ENCODE measurements at regions not wholly inside any gene's neighbourhood (a gene's known extent, or its start where the extent isn't known, plus 50 kb on each side); places are given as distances from the start of the nearest gene placed in this dataset.

DNA sequence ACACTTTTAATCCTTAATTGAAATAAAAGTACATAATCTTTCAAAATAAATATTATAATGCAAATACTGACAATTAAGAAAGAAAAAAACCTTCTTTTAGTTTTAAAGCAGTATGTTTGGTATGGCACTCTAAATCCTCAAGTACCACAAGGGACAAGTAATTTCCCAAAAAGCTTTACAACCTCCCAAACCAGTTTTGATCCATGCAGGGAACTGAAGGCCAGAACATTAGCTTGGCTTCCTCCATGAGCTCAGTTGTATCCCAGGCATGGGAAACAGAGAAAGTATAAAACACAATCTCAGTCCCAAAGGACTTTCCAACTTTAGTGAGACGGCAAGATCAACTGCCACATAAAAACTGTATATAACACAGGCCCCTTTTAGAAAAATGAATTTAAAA, 82.2 kb downstream of the ZNF330 start:
- no peaks in the 10 kb centered on the region for H4K20me1 ChIP-seq (ENCODE audit: insufficient read depth, low read length)
- H3K36me3 ChIP-seq (ENCODE audit: insufficient read depth, low read length), result no peaks in the 10 kb centered on the region
- H3K9me3 ChIP-seq (ENCODE audit: insufficient read depth, low read depth, low read length), result no peaks in the 10 kb centered on the region
- no peak overlapping the region for H3K4me3 ChIP-seq (ENCODE audit: insufficient read depth, low read depth, low read length)
- H3K4me1 Mint-ChIP-seq (ENCODE audit: low read depth, unreplicated experiment), result no peaks in the 10 kb centered on the region
- no peak overlapping the region for H3K27ac ChIP-seq (ENCODE audit: low read depth, low read length)
- peaks cover 2% of the 10 kb centered on the region for H3K27me3 Mint-ChIP-seq (ENCODE audit: low read depth, unreplicated experiment)
- no peak overlapping the region for H3K27ac Mint-ChIP-seq (ENCODE audit: unreplicated experiment)
- no peak for DNase-seq (ENCODE audit: low read depth)
- H3K36me3 Mint-ChIP-seq (ENCODE audit: low read depth, unreplicated experiment), result no peaks in the 10 kb centered on the region
- no peak overlapping the region for H2AFZ ChIP-seq (ENCODE audit: low read depth, low read length)
- H3K79me2 ChIP-seq (ENCODE audit: insufficient read depth, low read length), result no peaks in the 10 kb centered on the region
- H3K4me2 ChIP-seq (ENCODE audit: low read length), result no peak overlapping the region
- TF ChIP-seq EZH2 (IDR thresholded peaks at IDR 0.05; ENCODE audit: insufficient read depth, low read length) (no peak), CTCF (IDR thresholded peaks at IDR 0.05; ENCODE audit: insufficient read depth, low read depth, low read length) (no peak)
- peaks cover 2% of the 10 kb centered on the region for H3K9me3 Mint-ChIP-seq (ENCODE audit: unreplicated experiment)
- H3K27me3 ChIP-seq (ENCODE audit: insufficient read depth, low read length), result no peaks in the 10 kb centered on the region
- H3K4me3 Mint-ChIP-seq (ENCODE audit: unreplicated experiment), result no peak overlapping the region
- H3K9ac ChIP-seq (ENCODE audit: low read length), result no peak overlapping the region
- H3K4me1 ChIP-seq (ENCODE audit: insufficient read depth, low read length), result no peaks in the 10 kb centered on the region
- FAIRE-seq, result no peak

GRCh38 chr4:141304346-141304745, 83.7 kb downstream of the ZNF330 start:
- H3K36me3 ChIP-seq (ENCODE audit: insufficient read depth, low read length), result no peaks in the 10 kb centered on the region
- no peak overlapping the region for H3K4me2 ChIP-seq (ENCODE audit: low read length)
- no peak overlapping the region for H2AFZ ChIP-seq (ENCODE audit: low read depth, low read length)
- no peak for FAIRE-seq
- no peaks in the 10 kb centered on the region for H3K9me3 ChIP-seq (ENCODE audit: insufficient read depth, low read depth, low read length)
- no peak overlapping the region for H3K4me3 ChIP-seq (ENCODE audit: insufficient read depth, low read depth, low read length)
- Mint-ChIP-seq H3K4me3 (ENCODE audit: unreplicated experiment) (no peak overlapping the region), H3K36me3 (ENCODE audit: low read depth, unreplicated experiment) (no peaks in the 10 kb centered on the region), H3K27me3 (ENCODE audit: low read depth, unreplicated experiment) (peaks cover 2% of the 10 kb centered on the region), H3K9me3 (ENCODE audit: unreplicated experiment) (peaks cover 2% of the 10 kb centered on the region), H3K27ac (ENCODE audit: unreplicated experiment) (no peak overlapping the region), H3K4me1 (ENCODE audit: low read depth, unreplicated experiment) (no peaks in the 10 kb centered on the region)
- no peak for TF ChIP-seq CTCF (IDR thresholded peaks at IDR 0.05; ENCODE audit: insufficient read depth, low read depth, low read length)
- no peak for TF ChIP-seq EZH2 (IDR thresholded peaks at IDR 0.05; ENCODE audit: insufficient read depth, low read length)
- H3K4me1 ChIP-seq (ENCODE audit: insufficient read depth, low read length), result no peaks in the 10 kb centered on the region
- no peak overlapping the region for H3K27ac ChIP-seq (ENCODE audit: low read depth, low read length)
- H4K20me1 ChIP-seq (ENCODE audit: insufficient read depth, low read length), result no peaks in the 10 kb centered on the region
- H3K27me3 ChIP-seq (ENCODE audit: insufficient read depth, low read length), result no peaks in the 10 kb centered on the region
- DNase-seq (ENCODE audit: low read depth), result no peak
- H3K79me2 ChIP-seq (ENCODE audit: insufficient read depth, low read length), result no peaks in the 10 kb centered on the region
- H3K9ac ChIP-seq (ENCODE audit: low read length), result no peak overlapping the region

DNA sequence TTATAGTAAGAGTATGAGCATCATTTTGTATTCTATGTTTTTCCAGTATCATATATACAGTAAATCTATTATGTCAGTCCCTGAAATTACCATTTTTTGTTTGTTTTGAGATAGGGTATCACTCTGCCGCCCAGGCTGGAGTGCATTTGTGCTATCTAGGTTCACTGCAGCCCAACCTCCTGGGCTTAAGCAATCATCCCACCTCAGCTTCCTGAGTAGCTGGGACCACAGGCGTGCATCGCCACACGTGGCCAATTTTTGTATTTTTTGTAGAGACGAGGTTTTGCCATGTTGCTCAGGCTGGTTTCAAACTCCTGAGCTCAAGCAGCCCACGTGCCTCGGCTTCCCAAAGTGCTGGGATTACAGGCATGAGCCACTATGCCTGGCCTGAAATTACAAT, 85.6 kb downstream of the ZNF330 start:
- DNase-seq (ENCODE audit: low read depth) (no peak), FAIRE-seq (no peak)
- Mint-ChIP-seq H3K36me3 (ENCODE audit: low read depth, unreplicated experiment) (no peaks in the 10 kb centered on the region), H3K4me3 (ENCODE audit: unreplicated experiment) (no peak overlapping the region), H3K27me3 (ENCODE audit: low read depth, unreplicated experiment) (no peaks in the 10 kb centered on the region), H3K27ac (ENCODE audit: unreplicated experiment) (no peak overlapping the region), H3K9me3 (ENCODE audit: unreplicated experiment) (peaks cover 2% of the 10 kb centered on the region), H3K4me1 (ENCODE audit: low read depth, unreplicated experiment) (no peaks in the 10 kb centered on the region)
- no peaks in the 10 kb centered on the region for H3K4me1 ChIP-seq (ENCODE audit: insufficient read depth, low read length)
- no peaks in the 10 kb centered on the region for H3K36me3 ChIP-seq (ENCODE audit: insufficient read depth, low read length)
- H3K27ac ChIP-seq (ENCODE audit: low read depth, low read length), result no peak overlapping the region
- no peaks in the 10 kb centered on the region for H4K20me1 ChIP-seq (ENCODE audit: insufficient read depth, low read length)
- H3K9me3 ChIP-seq (ENCODE audit: insufficient read depth, low read depth, low read length), result no peaks in the 10 kb centered on the region
- H3K79me2 ChIP-seq (ENCODE audit: insufficient read depth, low read length), result no peaks in the 10 kb centered on the region
- no peak overlapping the region for H2AFZ ChIP-seq (ENCODE audit: low read depth, low read length)
- no peaks in the 10 kb centered on the region for H3K27me3 ChIP-seq (ENCODE audit: insufficient read depth, low read length)
- TF ChIP-seq CTCF (IDR thresholded peaks at IDR 0.05; ENCODE audit: insufficient read depth, low read depth, low read length) (no peak), EZH2 (IDR thresholded peaks at IDR 0.05; ENCODE audit: insufficient read depth, low read length) (no peak)
- no peak overlapping the region for H3K4me3 ChIP-seq (ENCODE audit: insufficient read depth, low read depth, low read length)
- no peak overlapping the region for H3K4me2 ChIP-seq (ENCODE audit: low read length)
- no peak overlapping the region for H3K9ac ChIP-seq (ENCODE audit: low read length)
